A673 (cell line): ENCODE measurements at regions not wholly inside any gene's neighbourhood (a gene's known extent, or its start where the extent isn't known, plus 50 kb on each side); places are given as distances from the start of the nearest gene placed in this dataset.

ENCODE experiments used
- BruUV-seq: library from RNA; stranded (reverse); fragments of 400-500 nt; replicated peaks from 2 replicates; lab custom pipeline; 2021; lab: Mats Ljungman, UMichigan
- CTCF ChIA-PET: fragments of 300-600 bp; sonication (Branson Sonifier 250); formaldehyde crosslinking; loops from one replicate; lab custom pipeline; 2022; ENCODE audit warnings: antibody characterized with exemption; lab: Charles Lee
- POLR2A ChIA-PET: fragments of 300-600 bp; sonication (Branson Sonifier 250); formaldehyde crosslinking; loops from one replicate; lab custom pipeline; 2022; ENCODE audit warnings: antibody characterized with exemption; ENCODE audit not compliant: low non-redundant PET; lab: Charles Lee
- DNase-seq: peaks from one replicate; pipeline ENCODE4 v3.0.0-alpha.2; 2015; ENCODE audit warnings: low spot score
- H3K27ac ChIP-seq: fragments of 200-600 bp; sonication (generic); 2 replicates; pipeline ENCODE4 v1.5.1; 2016; ENCODE audit warnings: mixed run types, low read depth, mild to moderate bottlenecking, mixed read lengths, antibody characterized with exemption, low read length; ENCODE audit not compliant: poor library complexity, severe bottlenecking
- H3K27me3 ChIP-seq: fragments of 200-600 bp; sonication (generic); replicated peaks from 2 replicates; pipeline ENCODE4 v1.6.1; 2017; ENCODE audit warnings: mixed run types, low read depth, mild to moderate bottlenecking, mixed read lengths, antibody characterized with exemption, low read length; ENCODE audit not compliant: insufficient read depth, poor library complexity
- H3K36me3 ChIP-seq: fragments of 200-600 bp; sonication (generic); 2 replicates; pipeline ENCODE4 v1.6.1; 2016; ENCODE audit warnings: mixed run types, mild to moderate bottlenecking, mixed read lengths, antibody characterized with exemption, low read length; ENCODE audit not compliant: insufficient read depth, poor library complexity, severe bottlenecking
- H3K4me1 ChIP-seq: fragments of 200-600 bp; sonication (generic); 2 replicates; pipeline ENCODE4 v1.6.1; 2017; ENCODE audit warnings: mixed run types, mild to moderate bottlenecking, mixed read lengths, antibody characterized with exemption, low read length; ENCODE audit not compliant: insufficient read depth, poor library complexity, severe bottlenecking
- H3K4me3 ChIP-seq: fragments of 200-600 bp; sonication (generic); 2 replicates; pipeline ENCODE4 v1.5.1; 2016; ENCODE audit warnings: low read depth, mixed run types, mild to moderate bottlenecking, mixed read lengths, low read length; ENCODE audit not compliant: poor library complexity, severe bottlenecking
- H3K9me3 ChIP-seq: fragments of 200-600 bp; sonication (generic); 2 replicates; pipeline ENCODE4 v1.6.1; 2016; ENCODE audit warnings: mixed run types, low read depth, mild to moderate bottlenecking, mixed read lengths, antibody characterized with exemption, low read length; ENCODE audit not compliant: poor library complexity, severe bottlenecking
- EZH2 ChIP-seq: fragments of 200-600 bp; sonication (generic); IDR thresholded peaks from 2 replicates; pipeline ENCODE4 v1.6.1; 2017; ENCODE audit warnings: borderline replicate concordance, low read depth, mild to moderate bottlenecking, mixed read lengths, antibody characterized with exemption, low read length; ENCODE audit not compliant: poor library complexity, severe bottlenecking
- intact Hi-C: fragments of 100-400 bp; cut with micrococcal nuclease; formaldehyde crosslinking; loops from one replicate; pipeline ENCODE4 v1.10.0; 2022; ENCODE audit not compliant: unreplicated experiment
- TF ChIP-seq, protein P1 (sequence below): fragments of 300-800, 200-600 bp; sonication (generic); conservative IDR thresholded peaks from 2 replicates; pipeline ENCODE4 v1.5.1; 2017; ENCODE audit warnings: low read depth, mild to moderate bottlenecking, antibody characterized with exemption, low read length, moderate library complexity, mixed read lengths

- Histone ChIP-seq H3K9me3 (no peaks in the 10 kb centered on the region), H3K36me3 (no peaks in the 10 kb centered on the region), H3K27me3 (peaks cover 6% of the 10 kb centered on the region), H3K4me1 (no peaks in the 10 kb centered on the region), H3K4me3 (no peak overlapping the region), H3K27ac (no peak overlapping the region)
- CTCF ChIA-PET, result no interaction called here
- POLR2A ChIA-PET, result no interaction called here
- no TSS peak for BruUV-seq
- DNase-seq, result no peak
- TF ChIP-seq, protein P1, sequence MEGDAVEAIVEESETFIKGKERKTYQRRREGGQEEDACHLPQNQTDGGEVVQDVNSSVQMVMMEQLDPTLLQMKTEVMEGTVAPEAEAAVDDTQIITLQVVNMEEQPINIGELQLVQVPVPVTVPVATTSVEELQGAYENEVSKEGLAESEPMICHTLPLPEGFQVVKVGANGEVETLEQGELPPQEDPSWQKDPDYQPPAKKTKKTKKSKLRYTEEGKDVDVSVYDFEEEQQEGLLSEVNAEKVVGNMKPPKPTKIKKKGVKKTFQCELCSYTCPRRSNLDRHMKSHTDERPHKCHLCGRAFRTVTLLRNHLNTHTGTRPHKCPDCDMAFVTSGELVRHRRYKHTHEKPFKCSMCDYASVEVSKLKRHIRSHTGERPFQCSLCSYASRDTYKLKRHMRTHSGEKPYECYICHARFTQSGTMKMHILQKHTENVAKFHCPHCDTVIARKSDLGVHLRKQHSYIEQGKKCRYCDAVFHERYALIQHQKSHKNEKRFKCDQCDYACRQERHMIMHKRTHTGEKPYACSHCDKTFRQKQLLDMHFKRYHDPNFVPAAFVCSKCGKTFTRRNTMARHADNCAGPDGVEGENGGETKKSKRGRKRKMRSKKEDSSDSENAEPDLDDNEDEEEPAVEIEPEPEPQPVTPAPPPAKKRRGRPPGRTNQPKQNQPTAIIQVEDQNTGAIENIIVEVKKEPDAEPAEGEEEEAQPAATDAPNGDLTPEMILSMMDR, result no peak
- no peak for TF ChIP-seq EZH2
- intact Hi-C loops, result no loop called here
Measured at GRCh38 chr1:95451904-95452303, 217.9 kb downstream of the RWDD3 start.

DNA sequence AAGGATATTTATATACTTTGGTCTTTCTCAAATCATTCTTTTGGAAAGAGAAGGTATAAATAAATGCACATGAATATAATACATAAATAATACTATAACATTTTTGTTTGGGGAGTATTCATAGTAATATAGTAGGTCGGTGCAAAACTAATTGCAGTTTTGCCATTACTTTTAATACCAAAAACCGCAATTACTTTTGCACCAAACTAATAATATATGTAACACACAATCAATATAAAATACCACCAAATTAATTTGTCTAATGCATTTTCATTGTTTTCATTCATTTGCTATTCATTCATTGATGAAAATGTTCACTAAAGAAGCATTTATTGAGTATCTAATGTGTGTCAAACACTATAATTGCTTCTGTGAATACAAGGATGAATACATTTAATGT, 219.0 kb downstream of the RWDD3 start:
- no TSS peak for BruUV-seq
- Histone ChIP-seq H3K4me3 (no peak overlapping the region), H3K36me3 (no peaks in the 10 kb centered on the region), H3K9me3 (no peaks in the 10 kb centered on the region), H3K27me3 (peaks cover 6% of the 10 kb centered on the region), H3K4me1 (no peaks in the 10 kb centered on the region), H3K27ac (no peak overlapping the region)
- CTCF ChIA-PET, result no interaction called here
- TF ChIP-seq EZH2, result no peak
- TF ChIP-seq, protein P1, result no peak
- POLR2A ChIA-PET, result no interaction called here
- intact Hi-C loops, result no loop called here
- no peak for DNase-seq

DNA sequence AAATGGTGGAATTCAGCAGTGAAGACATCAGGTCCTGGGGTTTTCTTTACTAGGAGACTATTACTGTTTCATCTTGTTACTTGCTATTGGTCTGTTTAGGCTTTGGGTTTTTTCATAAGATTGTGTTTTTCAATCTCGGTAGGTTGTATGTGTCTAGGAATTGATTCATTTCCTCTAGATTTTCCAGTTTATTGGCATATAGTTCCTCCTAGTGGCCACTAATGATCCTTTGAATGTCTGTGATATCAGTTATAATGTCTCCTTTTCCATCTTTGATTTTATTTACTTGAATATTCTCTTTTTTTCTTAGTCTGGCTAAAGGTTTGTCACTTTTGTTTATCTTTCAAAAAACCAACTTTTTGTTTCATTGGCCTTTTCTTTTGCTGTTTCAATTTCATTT, 233.0 kb downstream of the RWDD3 start:
- H3K36me3 ChIP-seq, result no peaks in the 10 kb centered on the region
- H3K9me3 ChIP-seq, result no peaks in the 10 kb centered on the region
- peak; percentile 9 for DNase-seq
- no TSS peak for BruUV-seq
- TF ChIP-seq, protein P1, result peak; percentile 34; the same call in 1 of the 2 replicates
- no peak for TF ChIP-seq EZH2
- H3K27ac ChIP-seq, result no peak overlapping the region
- ChIA-PET POLR2A (no interaction called here), CTCF (no interaction called here)
- no peaks in the 10 kb centered on the region for H3K4me1 ChIP-seq
- intact Hi-C loops, result no loop called here
- H3K4me3 ChIP-seq, result no peak overlapping the region
- H3K27me3 ChIP-seq, result peaks cover 3% of the 10 kb centered on the region
